ENCODE measurements at regions not wholly inside any gene's neighbourhood (a gene's known extent, or its start where the extent isn't known, plus 50 kb on each side); places are given as distances from the start of the nearest gene placed in this dataset.

DNA sequence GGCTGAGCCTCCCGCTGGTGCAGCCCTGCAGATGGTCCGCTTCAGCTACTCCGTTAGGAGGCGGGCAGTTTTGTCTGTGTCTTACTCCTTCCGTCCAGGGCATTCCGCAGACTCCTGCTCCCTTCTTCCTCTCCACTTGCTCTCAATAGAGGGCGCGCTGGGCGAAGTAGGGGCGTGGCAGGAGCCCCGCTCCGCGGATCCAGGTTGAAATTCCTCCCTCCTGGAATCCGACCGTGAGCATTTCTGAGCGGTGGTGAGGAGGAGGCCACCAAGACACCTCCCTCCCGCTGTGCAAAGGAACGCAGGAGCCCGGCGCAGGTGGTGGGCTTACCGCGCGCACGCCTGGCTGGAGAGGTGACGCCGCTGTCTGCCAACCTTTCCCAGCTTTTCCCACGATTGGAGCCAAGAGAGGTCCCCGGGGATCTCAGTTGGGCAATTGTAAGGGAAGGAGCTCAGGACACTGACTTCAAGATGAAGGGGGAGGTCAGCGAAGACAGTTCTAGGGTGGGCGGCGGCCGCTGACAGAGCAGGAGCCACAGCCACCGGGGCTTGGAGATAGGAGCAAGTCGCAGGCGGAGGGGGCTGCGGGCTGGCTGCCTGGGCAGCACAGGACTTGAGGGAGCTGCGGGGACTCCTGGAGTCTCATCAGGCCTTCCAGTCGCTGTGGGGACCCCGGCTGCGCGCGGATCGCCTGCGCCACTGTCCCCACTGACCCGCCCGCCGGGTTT is 1011.3 kb downstream of the XPNPEP1 start:
- no peak for DNase-seq

DNA sequence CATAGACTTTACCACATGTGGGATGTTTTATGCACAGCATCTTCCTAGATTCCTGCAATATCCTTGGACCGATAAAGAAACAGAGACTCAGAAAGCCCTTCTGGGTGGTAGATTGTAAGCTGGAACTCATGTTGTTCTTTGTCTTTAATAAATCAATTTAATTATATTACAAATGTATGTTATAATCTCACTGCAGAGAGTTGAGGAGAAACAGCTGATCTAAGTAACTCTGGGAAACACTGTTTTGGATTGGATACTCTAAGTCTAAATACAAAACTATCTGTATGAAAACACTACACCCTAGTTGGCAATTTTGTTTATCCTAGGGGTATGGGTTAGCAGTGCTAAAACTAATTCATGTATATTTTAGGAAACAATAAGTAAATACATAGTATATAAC is 1015.2 kb downstream of the XPNPEP1 start:
- no peak for DNase-seq

DNA sequence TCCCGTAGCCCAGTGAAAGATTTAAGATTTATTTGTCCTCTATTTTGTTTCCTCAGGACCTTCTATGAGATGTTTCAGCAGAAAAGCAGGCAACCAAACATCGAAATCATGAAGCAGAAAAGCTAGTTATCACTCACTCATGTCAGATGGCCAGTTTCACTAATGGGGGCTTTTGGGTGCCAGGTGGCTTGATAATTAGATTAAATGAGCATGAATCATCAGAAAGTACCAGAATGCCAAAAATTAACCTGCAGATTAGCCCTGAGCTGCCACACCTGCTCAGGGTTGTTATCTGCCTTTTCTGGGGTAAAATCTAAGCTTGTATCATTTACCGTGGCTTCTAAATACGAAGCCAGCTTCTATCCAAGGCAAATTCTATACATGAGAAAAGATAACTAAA is 1017.5 kb downstream of the XPNPEP1 start:
- DNase-seq, result no peak

DNA sequence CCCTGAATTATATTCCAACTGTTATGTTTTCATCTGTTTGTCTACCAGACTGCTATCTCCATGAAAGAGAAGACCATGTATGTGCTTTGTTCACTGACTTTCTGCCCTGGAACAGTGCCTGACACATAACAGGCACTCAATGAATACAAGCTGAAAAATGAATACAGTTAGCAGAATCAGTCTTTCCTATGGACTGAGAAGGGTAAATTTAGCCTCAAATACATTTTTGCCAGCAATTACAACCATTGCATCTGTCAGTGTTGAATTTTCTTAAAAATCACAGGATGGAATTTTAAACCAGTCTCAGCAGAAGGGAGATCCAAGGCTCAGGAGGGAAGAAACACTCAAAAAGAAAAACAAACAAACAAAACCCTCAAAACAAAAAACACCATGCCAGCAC is 1018.1 kb downstream of the XPNPEP1 start:
- no peak for DNase-seq

DNA sequence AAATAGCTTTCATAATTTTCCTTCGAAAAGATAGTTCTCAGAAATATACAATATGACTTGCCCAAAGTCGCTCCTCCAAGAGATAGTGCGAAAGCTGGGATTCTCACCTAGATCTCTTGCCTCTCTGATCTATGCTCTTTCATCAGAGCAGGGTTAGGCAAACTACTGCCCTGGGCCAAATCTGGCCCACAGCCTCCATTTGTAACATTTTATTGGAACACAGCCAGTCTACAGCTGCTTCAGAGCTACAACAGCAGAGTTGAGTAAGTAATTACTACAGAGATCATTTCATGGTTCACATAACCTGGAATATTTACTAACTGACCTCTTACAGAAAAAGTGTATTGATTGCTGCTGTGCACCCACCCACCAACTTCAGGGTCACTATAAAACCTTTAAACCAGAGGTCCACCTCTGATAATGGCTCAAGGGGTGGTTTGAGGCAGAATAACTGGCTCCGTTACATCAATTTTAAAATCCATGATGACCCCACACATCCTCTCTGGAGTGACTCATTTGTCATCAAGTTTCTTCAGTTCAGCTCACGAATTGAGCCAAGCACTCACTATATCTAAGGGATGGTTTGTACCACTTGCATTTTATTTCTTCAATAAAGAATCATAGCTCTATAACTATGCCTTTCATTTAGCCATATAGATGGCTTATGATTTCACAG is 1019.0 kb downstream of the XPNPEP1 start:
- DNase-seq, result no peak

DNA sequence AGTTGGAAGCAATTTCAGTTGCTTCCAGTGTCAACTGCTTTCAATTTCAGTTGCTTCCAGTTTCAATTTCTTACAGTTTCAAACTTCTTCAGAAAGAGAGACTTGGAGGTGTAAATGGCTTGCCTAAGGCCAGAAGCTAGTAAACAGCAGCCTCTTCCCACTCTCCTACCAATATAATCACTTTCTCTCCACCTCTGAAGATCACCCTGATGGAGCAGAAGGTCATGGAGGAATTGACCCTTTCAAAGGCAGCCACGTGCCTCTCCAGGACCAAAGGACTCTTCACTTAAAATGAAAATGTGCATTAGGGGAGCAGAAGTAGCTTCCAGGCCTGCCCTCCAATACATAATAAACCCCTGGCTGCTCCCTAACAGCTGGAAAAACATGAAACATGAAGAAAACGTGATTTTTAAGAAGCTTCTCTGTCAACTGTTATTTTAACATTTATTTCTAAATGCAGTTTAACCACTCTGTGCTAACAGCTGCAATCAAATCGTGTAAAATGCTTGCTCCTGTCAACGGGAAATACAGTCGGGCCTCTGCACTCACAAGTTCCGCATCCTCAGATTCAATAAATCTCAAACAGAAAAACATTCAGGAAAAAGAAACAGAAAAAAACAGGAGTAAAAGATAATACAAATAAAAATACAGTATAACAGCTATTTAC is 1020.6 kb downstream of the XPNPEP1 start:
- DNase-seq, result no peak

DNA sequence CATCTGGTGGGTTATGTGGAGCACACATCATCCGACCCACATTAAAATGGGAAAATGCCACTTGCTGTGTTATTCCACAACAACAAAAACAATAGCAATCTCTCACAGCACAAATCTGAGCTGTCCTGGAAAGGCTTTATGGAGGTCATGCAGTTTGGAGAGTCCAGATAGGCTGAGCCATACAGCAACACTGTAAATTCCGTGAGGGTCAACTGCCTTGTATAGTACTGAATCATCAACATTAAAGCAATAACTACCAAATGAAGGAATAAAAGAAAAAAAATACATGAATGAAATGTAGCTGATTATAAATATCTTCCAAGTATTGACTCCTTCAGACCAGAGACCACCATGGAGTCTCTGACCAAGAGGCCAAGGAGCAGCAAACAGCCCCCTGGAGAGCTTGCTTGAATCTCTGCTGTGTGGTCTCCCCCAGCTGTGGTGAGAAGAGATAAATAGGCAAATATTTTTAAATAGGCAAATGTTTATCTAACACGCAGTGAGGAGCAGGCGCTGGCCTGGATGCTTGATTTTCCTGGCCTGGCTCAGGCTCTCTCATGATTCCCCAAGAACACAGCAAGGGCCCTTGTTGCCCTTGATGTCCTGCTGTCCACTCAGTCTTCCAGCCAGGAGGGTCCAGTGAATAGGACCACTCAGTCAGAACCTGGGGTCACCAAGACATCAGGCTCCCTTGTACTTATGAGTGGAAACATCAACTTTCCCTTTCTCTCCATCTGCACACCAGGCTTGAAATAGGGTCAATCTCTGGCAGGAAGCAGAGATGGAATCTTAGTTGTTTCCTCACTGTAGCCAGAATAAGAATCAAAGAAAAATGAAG is 1021.3 kb downstream of the XPNPEP1 start:
- DNase-seq, result no peak

DNA sequence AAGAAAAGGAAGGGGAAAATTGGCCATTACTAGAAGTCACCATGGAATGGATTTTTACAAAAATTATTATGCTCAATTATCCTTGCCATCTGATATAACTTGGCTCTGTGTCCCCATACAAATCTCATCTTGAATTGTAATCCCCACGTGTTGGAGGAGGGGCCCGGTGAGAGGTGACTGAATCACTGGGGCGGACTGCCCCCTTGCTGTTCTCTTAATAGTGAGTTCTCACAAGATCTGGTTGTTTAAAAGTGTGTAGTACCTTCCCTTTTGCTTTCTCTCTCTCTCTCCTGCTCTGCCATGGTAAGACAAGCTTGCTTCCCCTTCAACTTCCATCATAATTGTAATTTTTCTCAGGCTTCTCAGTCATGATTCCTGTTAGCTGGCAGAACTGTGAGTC is 1023.6 kb downstream of the XPNPEP1 start:
- DNase-seq, result no peak

DNA sequence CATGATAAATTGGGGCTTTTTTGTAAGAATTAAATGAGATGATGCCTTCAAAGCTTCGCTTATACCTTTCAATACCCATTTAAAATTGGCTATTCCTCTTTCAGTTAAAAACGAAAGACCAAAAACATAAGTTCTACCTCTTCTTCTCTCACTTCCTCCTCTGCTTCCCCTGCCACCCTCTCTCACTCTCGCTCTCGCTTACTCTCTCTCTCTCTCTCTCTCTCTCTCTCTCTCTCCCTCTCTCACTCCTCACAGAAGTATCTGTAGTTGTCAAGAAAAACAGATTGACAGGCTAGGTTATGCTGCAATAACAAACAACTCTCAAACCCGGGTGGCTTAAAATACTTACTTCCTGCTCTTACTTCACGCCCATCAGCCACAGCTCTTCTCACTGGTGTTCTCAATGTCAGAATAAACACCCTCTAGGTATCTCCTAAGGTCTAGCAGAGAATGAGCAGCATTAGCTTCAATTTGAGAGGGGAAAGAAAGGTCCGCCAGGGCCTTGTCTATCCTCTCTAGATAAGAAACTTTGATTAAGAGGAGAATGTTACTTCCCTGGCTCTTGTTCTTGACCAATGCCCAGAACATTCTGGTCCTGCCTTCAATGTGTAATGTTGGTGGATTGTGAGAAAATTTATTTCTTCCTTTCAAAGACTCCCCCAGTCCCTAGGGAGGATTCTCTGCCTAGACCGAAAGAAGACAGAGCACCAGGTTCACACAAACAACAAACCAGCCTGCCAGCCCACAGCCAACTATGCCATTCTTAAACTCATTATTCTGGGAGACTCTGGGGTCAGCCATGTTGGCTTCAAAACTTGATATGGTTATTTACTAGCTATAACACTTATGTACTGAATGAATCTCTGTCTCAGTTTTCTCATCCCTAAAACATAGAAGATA is 1028.7 kb downstream of the XPNPEP1 start:
- no peak for DNase-seq

DNA sequence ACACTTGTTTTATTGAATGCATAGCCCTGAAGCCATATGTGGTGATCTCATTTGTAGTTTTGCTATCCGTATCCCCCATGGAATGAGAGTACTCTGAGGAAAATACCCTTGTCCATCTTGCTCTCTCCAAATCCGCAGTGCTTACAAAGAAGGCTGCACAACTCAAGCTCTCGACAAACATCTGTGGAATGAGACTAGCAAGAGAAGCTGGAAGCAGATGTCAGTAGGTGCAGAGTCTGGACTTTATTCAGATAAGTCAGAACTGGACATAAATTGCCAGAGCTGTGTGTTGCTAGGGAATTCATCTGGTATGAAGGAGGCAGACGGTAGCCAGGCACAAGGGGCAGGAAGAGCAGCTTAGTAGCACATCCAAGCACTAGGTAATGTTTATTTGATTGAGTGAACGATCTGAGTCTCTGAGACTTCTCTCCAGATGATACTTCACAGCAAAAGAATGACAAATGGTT is 1046.2 kb downstream of the XPNPEP1 start:
- DNase-seq, result no peak

DNA sequence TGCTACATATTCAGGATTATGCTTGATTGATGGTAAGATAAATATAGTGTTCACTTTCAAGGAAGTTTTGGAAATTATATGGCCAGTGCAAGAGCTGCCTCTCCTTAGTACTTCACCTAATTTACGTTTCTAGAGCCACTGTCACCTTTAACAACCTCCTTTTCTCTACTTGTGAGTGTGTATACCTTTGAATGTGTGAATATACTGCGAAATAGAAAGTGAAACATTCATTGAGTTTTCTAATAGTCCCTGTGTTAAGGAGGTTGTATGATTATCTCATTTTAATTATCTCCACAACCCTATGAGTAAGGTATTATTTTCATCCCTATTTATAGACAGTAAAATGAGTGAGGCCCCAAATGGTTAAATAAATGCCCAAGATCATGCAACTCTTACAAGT is 1050.5 kb downstream of the XPNPEP1 start:
- DNase-seq, result no peak

DNA sequence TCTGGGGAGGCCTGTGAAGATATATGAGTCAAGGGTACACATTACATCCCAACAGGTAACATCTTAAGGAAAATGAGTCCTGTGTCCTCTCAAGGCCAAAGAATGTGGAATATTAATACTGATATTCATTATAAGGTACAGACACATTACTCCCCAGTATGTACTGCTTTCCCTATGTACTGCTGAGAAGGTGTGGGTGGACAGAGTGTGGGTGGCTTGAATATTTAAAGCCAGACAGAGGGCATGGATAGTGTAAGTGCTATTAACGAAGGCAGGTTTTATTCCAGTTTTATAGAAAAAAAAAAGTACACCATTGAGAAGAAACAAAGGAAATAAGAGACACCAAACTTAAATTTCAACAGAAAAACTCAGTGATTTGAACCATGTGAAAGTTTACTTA is 1054.4 kb downstream of the XPNPEP1 start:
- no peak for DNase-seq

DNA sequence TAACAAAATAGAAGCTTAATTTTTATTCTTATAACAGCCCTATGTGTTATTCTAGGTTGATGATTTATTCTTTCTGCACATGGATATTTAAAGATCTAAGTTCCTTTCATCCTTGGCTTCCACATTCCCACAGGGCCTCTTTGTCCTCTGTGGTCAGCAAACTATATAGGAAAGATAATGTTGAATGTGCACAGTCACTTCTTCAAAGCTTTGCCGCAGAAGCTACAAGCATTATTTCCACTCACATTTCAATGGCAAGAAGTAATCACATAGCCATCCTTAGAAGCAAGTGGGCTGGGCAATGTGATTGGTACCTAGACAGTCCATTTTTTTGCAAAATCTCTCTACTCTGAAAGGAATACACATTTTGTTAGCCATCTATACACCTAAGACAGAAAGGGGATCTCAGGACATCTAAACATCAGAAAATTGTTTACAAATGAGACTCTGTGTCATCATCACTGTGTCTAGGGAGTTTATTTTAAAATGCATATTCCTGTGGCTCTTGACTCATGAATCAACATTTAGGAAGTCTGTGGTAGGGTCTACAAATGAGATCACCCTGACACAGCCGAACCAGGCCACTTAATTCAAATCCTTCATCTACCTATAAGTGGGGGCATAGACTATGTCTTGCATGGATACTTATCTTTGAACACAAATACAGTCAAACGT is 1060.5 kb downstream of the XPNPEP1 start:
- DNase-seq, result no peak

DNA sequence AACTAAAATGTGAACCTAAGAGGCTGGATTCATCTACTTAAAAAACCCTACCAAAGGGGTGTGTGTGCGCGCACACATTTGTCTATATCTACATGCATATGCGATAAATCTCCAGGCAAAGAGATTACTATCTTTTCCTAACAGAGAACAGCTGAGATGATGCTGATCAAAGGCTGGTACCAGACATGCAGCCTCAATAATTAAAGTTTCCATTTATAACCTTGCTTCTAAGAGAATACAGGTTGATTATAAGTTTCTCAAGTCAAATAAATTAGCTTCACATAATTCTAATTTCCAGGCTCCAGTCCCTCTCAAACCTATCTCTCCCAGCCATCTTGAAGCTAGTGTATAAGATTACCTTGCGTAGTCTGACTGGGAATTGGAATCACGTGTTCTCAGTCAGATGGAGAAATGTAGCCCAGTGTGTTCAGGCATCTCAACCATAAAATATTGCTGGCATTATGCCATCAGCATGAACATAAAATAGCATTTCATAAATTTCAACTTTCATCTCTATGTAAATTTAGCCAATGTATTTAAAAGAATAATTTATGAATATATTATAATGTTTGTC is 1062.0 kb downstream of the XPNPEP1 start:
- DNase-seq, result no peak

DNA sequence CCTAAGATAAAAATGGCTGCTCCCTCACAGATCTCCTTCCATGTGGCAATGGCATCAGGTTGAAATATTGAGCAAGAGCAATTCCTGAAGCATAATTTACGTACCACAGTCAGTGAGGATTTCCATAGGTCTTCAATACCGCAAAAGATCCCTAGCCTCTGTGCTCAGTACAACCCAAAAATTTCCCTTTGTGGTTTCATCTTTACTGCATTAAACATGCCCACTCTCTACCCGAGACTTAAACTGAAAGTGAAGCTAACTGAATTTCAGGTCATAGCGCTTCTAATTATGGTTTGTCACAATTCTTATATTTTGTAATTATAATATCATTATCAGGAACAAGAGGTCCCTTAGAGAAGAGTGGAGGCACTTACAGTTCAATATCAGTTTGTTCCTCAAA is 1071.1 kb downstream of the XPNPEP1 start:
- no peak for DNase-seq

DNA sequence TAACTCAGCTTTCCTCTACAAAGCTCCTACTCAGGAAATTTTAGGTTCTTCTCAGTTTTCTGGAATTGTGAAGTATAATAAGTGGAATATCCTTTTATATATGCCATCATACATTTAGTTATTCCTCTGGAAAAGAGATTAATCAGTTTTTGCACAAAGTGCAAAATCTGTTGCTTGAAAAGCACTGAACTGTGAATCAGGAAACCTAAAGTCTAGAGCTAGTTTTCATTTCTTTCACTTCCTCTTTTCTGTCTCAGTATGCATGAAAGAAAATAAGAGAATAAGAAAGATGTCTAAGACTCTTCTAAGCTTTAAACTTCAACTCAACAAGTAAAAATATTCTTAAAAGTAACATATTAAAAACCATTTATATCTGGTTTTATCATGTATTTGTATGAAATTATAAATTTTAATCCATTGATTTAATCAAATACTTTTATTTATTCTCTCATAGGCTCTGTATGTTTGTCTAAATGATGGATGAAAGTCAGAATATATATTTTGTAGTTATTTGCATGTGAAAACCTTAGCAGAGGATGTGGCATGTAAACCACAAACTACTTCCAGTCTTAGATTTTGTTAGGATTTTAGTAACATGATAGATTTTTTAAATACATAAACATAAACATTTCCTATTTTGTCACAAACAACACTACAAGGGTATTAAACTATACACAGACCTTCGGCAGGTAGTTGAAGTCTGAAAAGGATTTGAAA is 1073.0 kb downstream of the XPNPEP1 start:
- no peak for DNase-seq

DNA sequence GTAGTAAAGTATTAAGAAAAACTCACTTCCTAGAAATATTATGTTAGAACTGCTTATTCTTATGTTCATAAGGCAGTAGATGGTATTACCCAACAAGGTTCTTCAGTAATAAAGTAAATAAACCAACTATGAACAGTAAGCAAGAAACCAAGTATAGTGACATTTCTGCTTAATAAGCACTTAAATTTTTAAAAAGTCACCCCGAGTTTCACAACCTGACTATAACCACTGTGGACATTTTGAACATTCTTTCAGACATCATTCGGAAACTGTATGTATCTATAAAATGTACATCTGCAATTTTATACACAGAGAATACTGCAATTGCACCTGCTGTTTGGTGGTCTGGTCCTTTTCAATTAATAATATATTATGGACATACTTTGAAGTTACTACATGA is 1073.6 kb downstream of the XPNPEP1 start:
- no peak for DNase-seq

DNA sequence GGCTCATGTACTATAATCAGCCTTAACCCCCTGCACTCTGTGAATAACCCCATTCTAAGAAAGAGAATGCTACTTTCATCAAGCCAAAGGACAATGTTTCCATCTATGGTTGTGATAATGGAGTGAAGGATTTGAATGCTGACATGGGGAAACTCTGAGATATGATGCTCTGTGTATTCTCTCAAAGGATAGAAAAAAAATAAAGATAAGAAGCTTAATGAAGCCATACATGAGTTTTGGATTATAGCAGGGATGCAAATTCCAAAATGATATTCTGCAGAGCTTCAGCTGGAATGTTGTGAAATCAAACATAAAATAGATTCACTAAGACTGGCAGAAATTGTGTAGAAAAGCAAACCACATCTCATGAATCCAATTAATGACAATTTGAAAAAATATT is 1074.1 kb downstream of the XPNPEP1 start:
- no peak for DNase-seq

DNA sequence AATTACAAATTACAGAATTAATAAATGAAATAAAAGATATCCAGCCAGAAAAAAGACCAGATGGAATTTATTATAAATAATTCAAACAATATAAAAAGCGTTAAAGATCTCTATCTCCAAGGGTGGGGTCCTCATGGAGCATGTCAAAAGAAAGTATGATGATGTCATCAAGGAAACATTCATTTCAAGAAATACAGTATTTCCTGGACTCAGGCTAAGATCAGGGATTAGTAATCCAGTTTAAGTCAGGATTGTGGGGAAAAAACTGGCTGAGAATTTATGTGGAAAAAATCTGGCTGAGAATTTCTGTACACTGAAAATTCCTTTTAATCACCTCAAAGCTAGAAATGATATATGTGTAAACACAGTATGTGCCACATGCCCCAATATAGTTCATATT is 1075.3 kb downstream of the XPNPEP1 start:
- DNase-seq, result no peak

DNA sequence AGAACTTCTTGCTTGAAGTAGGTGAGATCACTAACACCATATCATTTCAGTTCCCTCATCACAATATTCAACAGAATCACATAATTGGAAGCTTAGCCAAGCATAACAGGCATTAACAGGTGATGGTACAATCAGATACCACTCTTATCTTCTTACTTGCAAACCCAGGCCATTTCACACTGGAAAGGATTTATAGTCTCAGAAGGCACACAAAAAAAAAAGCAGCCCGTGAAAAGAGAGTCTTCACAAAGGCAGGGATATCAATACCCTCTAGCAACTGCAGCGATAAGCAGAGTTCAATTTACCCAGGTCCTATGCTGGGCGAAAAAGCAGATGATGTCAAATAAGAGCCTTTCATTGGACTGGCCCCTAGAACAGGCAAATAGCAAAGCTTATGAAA is 1082.4 kb downstream of the XPNPEP1 start:
- DNase-seq, result no peak

All from cerebellar nuclear complex (tissue), 1 donor.